ENCODE measurements at regions not wholly inside any gene's neighbourhood (a gene's known extent, or its start where the extent isn't known, plus 50 kb on each side); places are given as distances from the start of the nearest gene placed in this dataset.

GRCh38 chr6:163923658-163924411 is 509.3 kb downstream of the QKI start:
- Histone ChIP-seq H3K4me3 (ENCODE audit: low read depth, low read length) (no peak overlapping the region), H3K27me3 (replicated peaks) (no peaks in the 10 kb centered on the region), H3K36me3 (replicated peaks) (no peaks in the 10 kb centered on the region), H3K27ac (no peak overlapping the region)
- in situ Hi-C loops (cut with HindIII; ENCODE audit: low pct_ligation_motif_present, low sequenced_read_pairs) = no loop called here
- TF ChIP-seq, protein P1, sequence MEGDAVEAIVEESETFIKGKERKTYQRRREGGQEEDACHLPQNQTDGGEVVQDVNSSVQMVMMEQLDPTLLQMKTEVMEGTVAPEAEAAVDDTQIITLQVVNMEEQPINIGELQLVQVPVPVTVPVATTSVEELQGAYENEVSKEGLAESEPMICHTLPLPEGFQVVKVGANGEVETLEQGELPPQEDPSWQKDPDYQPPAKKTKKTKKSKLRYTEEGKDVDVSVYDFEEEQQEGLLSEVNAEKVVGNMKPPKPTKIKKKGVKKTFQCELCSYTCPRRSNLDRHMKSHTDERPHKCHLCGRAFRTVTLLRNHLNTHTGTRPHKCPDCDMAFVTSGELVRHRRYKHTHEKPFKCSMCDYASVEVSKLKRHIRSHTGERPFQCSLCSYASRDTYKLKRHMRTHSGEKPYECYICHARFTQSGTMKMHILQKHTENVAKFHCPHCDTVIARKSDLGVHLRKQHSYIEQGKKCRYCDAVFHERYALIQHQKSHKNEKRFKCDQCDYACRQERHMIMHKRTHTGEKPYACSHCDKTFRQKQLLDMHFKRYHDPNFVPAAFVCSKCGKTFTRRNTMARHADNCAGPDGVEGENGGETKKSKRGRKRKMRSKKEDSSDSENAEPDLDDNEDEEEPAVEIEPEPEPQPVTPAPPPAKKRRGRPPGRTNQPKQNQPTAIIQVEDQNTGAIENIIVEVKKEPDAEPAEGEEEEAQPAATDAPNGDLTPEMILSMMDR (IDR thresholded peaks at IDR 0.05; ENCODE audit: low read depth, low read length, missing control alignments) = no peak
- DNase-seq = no peak

DNA sequence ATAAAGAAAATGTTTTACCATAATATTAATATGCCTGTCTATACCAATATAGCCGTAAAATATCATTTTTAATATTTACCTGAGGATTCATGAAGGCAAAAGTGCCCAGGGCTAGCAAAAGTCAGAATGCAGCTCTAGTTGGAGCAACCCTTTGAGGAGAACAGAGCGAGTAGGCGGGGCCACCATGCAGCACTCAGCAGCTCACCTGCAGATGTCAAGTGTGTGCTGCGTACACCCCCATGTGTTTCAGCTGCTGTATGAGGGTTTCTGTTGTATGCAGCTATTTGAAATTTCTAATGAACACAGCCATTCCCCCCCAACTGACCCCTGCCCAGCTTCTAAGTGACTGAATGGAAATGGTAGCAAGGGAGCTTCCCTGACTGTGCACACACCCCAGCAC is 508.0 kb downstream of the QKI start:
- Histone ChIP-seq H3K27ac (no peak overlapping the region), H3K4me3 (ENCODE audit: low read depth, low read length) (no peak overlapping the region), H3K36me3 (replicated peaks) (no peaks in the 10 kb centered on the region), H3K27me3 (replicated peaks) (no peaks in the 10 kb centered on the region)
- TF ChIP-seq, protein P1 (IDR thresholded peaks at IDR 0.05; ENCODE audit: low read depth, low read length, missing control alignments) = no peak
- DNase-seq = no peak
- in situ Hi-C loops (cut with HindIII; ENCODE audit: low pct_ligation_motif_present, low sequenced_read_pairs) = no loop called here

DNA sequence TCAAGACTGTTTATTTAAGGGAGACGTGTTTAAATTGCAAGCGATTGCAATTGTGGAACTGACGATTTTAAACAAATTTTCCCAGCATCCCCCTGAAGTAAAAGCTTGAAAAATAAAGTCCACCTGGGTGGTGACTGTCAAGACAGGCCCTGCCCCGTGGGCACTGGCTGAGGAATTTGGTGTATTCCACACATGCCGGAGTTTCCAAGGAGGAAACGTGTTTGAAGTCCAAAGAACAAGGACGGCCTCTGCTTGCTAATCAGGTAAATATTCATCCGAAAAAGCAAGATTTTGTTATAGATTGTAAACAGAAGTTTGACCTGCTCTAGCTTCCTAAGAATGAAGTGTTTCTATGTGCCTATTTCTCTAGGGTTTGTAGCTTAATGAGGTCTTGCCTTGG is 505.1 kb downstream of the QKI start:
- in situ Hi-C loops (cut with HindIII; ENCODE audit: low pct_ligation_motif_present, low sequenced_read_pairs) = no loop called here
- Histone ChIP-seq H3K36me3 (replicated peaks) (no peaks in the 10 kb centered on the region), H3K27me3 (replicated peaks) (no peaks in the 10 kb centered on the region), H3K27ac (no peak overlapping the region), H3K4me3 (ENCODE audit: low read depth, low read length) (no peak overlapping the region)
- DNase-seq = no peak
- TF ChIP-seq, protein P1 (IDR thresholded peaks at IDR 0.05; ENCODE audit: low read depth, low read length, missing control alignments) = no peak

DNA sequence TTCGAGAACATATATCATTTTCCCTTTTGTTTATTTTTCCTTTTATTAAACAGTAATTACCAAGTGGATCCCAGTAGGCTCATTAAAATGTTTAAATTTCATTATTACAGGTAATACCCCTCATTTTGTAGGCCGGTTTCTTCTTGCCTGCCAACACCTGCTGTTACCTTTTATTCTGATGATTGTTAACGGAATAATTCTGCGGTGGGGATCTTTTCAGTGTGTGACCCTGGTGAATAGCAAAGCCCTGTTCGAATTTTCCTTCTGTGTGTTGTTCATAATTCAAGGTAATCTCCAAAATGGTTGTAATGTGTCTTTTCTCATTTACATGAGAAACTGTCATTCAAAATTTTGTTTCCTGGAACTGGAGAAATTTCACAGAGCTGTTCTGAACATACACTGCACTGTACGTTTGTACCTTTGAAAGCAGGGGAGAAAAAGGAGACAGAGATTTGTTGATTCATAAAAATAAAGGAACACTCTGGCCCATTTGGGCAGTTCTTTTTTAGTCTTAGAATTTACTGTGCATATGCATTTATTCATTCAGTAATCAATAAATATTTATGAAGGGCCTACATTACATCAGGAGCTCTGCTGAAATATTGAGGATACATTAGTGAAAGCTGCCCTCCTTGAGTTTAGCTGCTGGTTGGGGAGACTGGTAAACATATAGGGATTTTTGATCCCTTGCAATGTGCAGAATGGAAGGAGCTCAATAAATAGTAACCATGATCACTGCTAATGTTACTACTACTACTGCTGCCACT is 502.0 kb downstream of the QKI start:
- Histone ChIP-seq H3K27me3 (replicated peaks) (no peaks in the 10 kb centered on the region), H3K27ac (no peak overlapping the region), H3K4me3 (ENCODE audit: low read depth, low read length) (no peak overlapping the region), H3K36me3 (replicated peaks) (no peaks in the 10 kb centered on the region)
- in situ Hi-C loops (cut with HindIII; ENCODE audit: low pct_ligation_motif_present, low sequenced_read_pairs) = no loop called here
- TF ChIP-seq, protein P1 (IDR thresholded peaks at IDR 0.05; ENCODE audit: low read depth, low read length, missing control alignments) = no peak
- DNase-seq = no peak

DNA sequence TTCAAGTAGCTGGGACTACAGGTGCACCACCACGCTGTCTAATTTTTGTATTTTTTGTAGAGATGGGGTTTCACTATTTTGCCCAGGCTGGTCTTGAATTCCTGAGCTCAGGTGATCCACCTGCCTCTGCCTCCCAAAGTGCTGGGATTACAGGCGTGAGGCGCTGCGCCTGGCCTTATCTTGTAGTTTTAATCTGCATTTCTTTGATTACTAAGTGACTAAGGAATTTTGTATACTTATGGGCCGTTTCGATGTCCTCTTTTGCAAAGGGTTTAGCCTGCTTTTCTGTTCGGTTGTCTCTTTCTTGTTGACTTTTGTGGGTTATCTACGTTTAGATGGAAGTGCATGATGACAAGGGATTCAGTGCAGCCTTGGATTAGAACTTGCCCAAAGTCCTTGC is 500.6 kb downstream of the QKI start:
- H3K36me3 ChIP-seq (replicated peaks) = no peaks in the 10 kb centered on the region
- TF ChIP-seq, protein P1 (IDR thresholded peaks at IDR 0.05; ENCODE audit: low read depth, low read length, missing control alignments) = no peak
- in situ Hi-C loops (cut with HindIII; ENCODE audit: low pct_ligation_motif_present, low sequenced_read_pairs) = no loop called here
- H3K27ac ChIP-seq = no peak overlapping the region
- DNase-seq = no peak
- no peaks in the 10 kb centered on the region for H3K27me3 ChIP-seq (replicated peaks)
- H3K4me3 ChIP-seq (ENCODE audit: low read depth, low read length) = no peak overlapping the region

Measured in brain microvascular endothelial cell (primary cell).